Loucy (cell line): ENCODE measurements at regions not wholly inside any gene's neighbourhood (a gene's known extent, or its start where the extent isn't known, plus 50 kb on each side); places are given as distances from the start of the nearest gene placed in this dataset.

Source experiments
- EZH2phosphoT487 ChIP-seq: fragments of 200-600 bp; IDR thresholded peaks from 2 replicates; pipeline ENCODE4 v1.6.1; 2018; ENCODE audit warnings: antibody characterized with exemption, mild to moderate bottlenecking, moderate library complexity, borderline replicate concordance
- TF ChIP-seq, protein P1 (sequence below): fragments of 200-600 bp; sonication (generic); conservative IDR thresholded peaks from 2 replicates; pipeline ENCODE4 v1.5.1; 2014; ENCODE audit warnings: mild to moderate bottlenecking, antibody characterized with exemption, low read length

DNA sequence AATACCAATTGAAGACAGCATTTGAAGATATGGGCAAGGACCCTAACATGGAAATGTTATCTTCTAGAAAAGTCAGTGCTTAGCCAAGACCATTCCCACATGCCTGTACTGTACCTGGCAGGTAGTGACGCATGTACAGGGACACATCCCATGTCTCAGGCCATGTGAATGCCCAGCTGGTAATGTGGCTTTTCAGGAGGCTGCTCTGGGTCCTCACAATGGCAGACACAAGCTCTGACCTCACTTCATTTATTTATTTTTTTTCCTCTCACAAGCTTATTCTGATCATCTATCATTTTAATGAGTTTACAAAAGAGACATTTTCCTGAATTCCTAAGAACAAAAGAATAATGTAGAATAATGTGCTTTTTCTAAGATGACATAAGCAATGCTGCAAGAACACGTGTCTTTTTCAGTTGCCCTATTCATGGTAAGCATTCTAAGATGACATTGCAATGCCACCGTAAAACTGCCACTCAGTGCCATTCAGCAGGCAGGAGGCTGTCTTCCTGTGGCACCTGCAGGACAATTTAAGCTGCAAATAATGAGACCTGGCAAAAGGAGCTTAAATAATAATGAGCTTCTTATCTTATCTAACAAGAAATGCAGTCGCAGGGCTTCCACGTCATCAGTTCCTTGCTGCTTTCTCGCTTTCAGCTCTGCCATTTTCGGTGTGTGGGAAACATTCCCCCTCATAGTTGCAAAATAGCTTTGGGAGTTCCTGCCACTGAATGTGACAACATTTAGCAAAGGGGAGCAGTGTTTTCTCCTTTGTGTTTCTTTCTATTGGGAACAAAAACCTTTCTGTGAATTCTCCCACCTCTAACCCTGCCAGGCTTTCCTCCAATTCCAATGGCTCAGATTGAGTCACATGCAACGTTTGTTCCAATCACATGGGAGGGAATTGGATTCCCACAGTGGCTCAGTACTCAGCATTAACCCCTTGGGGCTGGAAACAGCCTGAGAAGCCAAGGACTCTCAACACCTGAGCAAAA is 113.0 kb downstream of the SEC23IP start:
- TF ChIP-seq, protein P1, sequence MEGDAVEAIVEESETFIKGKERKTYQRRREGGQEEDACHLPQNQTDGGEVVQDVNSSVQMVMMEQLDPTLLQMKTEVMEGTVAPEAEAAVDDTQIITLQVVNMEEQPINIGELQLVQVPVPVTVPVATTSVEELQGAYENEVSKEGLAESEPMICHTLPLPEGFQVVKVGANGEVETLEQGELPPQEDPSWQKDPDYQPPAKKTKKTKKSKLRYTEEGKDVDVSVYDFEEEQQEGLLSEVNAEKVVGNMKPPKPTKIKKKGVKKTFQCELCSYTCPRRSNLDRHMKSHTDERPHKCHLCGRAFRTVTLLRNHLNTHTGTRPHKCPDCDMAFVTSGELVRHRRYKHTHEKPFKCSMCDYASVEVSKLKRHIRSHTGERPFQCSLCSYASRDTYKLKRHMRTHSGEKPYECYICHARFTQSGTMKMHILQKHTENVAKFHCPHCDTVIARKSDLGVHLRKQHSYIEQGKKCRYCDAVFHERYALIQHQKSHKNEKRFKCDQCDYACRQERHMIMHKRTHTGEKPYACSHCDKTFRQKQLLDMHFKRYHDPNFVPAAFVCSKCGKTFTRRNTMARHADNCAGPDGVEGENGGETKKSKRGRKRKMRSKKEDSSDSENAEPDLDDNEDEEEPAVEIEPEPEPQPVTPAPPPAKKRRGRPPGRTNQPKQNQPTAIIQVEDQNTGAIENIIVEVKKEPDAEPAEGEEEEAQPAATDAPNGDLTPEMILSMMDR = no peak
- TF ChIP-seq EZH2phosphoT487 = no peak
